SW 1271 (cell line): ENCODE measurements at regions not wholly inside any gene's neighbourhood (a gene's known extent, or its start where the extent isn't known, plus 50 kb on each side); places are given as distances from the start of the nearest gene placed in this dataset.
"Not testable (repeated sequence)": the region's sequence is repeated elsewhere in the genome, so short reads cannot be mapped to it uniquely, and the experiment has no call there.

Experiments
- DNase-seq, 2 experiments: peaks; one replicate each; lab custom pipeline; 2025; lab: John Stamatoyannopoulos, UW

- no peak for DNase-seq
Measured at GRCh38 chr10:32217216-32217615, 129.7 kb downstream of the EPC1 start.

- not testable (repeated sequence) for DNase-seq
Measured at GRCh38 chr10:32213838-32214237, 133.1 kb downstream of the EPC1 start.

DNA sequence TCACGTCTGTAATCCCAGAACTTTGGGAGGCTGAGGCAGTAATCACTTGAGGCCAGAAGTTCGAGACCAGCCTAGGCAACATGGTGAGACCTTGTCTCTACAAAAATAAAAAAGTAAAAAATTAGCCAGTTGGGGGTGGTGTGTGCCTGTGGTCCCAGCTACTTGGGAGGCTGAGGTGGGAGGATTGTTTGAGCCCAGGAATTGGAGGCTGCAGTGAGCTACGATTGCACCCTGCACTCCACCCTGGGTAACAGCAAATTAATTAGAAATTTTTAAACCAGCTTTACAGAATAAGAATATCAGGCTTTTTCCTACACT lies 136.0 kb downstream of the EPC1 start:
- DNase-seq, result no peak

DNA sequence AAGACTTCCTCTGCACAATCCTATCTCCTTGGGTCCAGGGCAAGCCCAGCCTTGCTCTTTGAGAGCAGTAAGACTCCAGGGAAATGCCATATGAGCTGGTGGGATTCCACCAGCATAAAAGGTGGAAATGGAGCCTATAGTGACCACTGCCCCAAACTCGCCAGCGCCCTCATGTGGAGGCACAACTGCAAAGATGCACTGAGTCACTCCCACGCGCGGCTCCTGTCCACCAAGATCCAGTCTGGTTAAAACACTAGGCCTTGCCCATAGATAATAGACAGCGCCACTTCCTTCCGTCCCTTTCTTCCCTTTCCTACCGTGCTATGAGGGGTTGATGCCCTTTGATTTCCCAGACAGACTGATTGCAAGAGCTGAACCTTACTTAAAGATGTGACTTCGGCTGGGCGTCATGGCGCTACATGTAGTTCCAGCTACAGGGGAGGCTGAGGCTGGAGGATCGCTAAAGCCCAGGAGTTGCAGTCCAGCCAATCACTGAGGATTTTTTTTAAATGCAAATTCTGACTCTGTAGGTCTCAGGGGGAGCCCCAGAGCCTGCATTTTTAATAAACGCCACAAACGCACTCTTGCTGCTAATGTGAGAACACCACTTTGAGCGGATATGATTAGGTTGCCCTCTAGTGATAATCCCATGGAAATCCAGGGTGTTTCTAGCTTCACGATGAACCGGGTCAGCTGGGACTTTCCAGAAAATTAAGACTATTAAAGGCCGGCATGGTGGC lies 136.5 kb downstream of the EPC1 start:
- peak in 1 of 2 experiments; percentile 57 for DNase-seq

DNA sequence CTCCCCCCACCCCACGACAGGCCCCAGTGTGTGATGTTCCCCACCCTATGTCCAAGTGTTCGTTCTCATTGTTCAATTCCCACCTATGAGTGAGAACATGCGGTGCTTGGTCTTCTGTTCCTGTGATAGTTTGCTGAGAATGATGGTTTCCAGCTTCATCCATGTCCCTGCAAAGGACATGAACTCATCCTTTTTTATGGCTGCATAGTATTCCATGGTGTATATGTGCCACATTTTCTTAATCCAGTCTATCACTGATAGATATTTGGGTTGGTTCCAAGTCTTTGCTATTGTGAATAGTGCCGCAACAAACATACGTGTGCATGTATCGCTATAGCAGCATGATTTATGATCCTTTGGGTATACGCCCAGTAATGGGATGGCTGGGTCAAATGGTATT lies 139.0 kb downstream of the EPC1 start:
- not testable (repeated sequence) for DNase-seq

- peak in 1 of 2 experiments; percentile 55 for DNase-seq
Measured at GRCh38 chr10:32207544-32207943, 139.4 kb downstream of the EPC1 start.

DNA sequence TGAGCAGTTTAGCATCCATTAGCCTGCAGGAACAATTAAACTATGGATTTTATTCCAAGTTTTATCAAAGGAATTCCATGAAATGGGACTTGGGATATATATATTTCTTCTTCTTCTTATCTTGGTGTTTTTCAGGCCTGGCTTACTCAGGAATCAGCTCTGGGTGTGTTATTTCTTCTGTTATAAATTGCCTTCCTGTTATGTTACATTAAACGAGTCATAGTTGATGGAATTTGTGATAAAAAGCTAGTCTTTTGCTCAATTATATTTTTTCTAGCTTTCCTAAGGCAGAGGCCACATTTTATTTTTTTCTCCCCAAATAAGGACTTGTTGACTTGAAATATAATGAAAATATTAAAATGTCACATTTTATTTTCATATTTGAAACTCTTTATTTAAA lies 141.3 kb downstream of the EPC1 start:
- DNase-seq, result no peak

DNA sequence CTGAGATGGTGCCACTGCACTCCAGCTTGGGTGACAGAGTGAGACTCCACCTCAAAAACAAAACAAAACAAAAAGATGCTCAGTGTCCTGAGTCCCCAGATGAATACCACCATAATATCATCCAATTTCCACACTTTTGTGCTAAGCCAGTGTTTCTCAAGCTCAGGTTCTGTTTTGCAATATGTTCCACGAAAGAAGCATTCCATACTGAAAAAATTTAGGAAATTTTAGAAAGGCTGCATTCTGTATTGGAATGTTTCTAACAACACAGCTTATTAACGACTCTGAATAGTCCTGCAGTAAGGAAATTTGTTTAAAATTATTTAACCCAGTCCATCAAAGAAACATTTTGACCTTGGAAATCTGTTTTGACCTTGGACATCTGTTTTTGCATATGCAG lies 142.4 kb downstream of the EPC1 start:
- no peak for DNase-seq

GRCh38 chr10:32199714-32200394 lies 143.6 kb upstream of the KIF5B start:
- no peak for DNase-seq

DNA sequence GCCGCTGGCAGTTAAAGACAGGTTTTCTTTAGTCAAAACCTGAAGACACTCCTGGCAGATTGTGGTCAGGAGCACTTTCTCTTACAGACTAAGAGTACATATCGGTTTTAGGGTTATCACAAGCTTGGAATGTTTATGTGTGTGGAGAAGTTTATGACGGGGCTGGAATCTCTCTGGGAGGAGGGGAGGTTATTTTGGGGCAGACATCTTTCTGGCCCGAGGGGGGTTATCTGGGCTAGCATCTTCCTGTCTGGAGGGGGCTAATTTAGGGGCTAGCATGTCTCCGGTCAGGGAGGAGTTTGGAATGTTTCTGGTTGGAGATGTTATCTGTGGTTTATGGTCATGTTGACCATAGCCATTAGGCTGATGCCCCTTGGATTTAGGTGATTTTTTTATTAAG lies 141.2 kb upstream of the KIF5B start:
- DNase-seq, result no peak

DNA sequence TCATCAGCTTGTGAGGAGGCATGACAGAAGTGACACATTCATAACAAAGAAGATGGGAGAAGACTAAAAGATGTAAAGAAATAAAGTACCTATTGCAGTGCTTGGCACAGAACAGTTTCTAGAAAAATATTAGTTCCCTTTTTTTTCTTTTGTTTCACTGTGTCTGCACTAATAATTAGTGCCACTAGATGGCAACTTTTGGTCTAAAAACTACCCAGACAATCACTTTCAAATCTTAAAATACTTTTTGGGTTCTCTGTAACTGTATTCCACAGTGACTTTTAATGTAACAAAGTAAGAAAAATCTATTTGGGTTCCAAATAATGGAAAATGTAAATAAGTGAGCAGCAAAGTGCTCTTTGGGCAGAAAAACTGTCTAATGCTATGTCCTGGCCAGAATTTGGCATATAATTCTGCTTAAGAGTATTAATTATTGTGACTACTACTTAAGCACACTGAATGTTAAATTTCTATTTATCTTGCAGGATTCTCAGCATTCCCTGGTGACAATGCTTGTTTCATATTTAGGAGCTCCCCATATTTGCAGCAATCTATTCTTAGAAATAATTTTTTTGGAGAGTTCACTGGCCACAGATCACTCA lies 134.8 kb upstream of the KIF5B start:
- DNase-seq, result peak in 1 of 2 experiments; percentile 46

DNA sequence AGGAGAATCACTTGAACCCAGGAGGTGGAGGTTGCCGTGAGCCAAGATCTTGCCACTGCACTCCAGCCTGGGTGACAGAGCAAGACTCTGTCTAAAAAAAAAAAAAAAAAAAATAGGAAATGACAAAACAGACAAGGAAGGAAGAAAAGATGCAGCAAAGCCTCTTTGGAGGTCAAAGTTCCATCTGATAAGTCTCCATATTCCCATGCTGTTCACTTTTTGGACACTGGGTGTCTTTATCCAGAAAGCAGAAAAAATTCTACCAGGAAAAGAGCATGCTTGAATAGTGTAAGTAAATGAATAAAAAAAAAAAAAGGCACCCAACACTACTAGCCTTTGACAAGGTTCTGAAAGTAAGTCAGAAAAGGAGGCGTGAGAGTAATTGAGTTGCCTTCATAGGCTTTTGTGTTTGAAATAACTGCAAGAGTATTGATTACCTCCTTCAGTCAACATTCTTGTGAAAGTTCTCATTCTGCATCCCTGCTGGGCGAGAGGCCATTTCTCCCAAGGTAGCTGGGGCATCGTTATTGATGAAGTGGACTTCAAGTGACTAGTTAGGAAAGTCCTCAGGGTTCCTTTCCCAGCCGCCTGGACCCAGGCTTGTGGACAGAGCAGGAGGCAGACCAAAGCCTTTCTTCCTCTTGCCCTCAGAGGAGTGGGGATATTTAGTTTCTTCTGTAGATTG lies 133.3 kb upstream of the KIF5B start:
- peak; percentile 5 to 23 for DNase-seq

DNA sequence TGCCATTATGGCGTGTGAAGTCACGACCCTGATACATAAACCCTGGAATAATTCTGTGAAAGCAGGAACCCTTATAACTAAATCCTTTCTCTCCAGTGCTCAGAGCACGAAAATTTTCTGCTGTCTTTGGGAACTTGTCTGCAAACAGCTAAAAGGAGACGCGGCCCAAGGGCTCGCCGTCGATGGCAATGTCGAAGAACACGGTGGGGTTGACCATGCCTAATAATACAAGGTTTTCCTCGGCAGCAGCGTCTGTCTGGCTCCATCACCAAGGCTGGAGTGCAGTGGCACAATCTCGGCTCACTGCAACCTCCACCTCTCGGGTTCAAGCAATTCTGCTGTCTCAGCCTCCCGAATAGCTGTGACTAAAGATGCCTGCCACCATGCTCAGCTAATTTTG lies 132.4 kb upstream of the KIF5B start:
- DNase-seq, result not testable (repeated sequence)

GRCh38 chr10:32187686-32188085 lies 131.5 kb upstream of the KIF5B start:
- no peak for DNase-seq

DNA sequence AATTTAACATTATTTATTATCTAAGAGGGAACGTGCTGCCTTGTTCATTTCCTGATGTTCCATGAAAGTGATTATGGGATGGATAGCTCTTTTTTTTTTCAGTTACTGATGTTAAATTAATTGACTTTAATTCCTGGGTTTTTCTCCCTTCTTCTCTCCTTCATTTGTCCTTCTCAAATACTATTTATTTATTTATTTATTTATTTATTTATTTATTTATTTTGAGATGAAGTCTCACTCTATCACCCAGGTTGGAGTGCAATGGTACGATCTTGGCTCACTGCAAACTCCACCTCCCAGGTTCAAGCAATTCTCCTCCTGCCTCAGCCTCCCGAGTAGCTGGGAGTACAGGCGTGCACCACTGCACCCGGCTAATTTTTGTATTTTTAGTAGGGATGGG lies 127.4 kb upstream of the KIF5B start:
- DNase-seq, result not testable (repeated sequence)

DNA sequence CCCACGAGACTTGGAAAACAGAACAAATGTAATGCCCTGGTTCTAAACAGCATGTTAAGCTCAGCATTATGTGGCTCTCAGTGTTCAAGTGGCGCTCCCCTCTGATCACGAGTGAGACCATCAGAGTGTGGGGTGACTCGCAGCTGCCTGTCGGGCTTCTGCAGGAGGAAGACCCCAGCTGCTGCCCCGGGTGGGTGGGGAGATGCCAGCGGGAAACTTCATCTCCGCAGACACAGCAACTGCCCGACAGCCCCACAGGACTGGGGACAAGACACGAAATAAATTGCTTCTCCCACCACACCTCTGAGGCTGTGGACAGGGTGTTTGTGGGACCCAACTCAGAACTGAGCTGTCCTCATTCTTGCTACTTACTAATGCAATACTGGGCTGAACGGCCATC lies 126.3 kb upstream of the KIF5B start:
- DNase-seq, result no peak

DNA sequence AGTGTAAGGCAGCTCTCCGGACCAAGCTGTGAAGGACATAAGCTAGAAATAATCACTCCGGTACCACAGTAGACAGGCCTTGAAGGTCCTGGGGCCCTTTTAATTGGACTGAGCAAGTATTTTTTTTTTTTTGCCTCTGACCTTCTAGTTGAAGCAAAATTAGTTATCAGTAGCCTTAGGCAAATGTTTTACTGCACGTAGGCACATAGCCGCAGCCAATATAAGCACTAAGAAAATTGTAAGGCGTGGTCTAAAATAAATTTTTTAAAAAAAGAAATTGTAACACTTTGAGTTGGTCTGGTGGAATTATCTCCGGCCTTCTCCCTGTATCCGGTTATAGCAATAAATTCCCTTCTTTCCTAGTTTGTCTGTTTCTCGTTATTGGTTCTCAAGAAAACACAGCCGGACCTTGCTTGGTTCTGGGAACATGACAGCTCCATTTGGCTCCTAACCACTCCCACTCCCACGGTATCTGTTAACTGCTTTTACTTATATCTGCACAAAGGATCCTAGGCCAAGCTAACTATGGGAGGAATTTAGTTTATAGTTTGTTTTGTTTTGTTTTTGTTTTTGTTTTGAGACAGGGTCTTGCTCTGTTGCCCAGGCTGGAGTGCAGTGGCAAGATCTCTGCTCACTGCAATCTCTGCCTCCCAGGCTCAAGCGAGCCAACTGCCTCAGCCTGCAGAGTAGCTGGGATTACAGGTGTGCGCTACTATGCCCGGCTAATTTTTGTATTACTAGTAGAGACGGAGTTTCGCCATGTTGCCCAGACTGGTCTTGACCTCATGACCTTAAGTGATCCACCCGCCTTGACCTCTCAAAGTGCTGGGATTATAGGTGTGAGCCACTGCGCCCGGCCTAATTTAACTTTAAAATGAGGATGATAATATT lies 124.4 kb upstream of the KIF5B start:
- no peak for DNase-seq

- no peak for DNase-seq
Measured at GRCh38 chr10:32179836-32180235, 123.6 kb upstream of the KIF5B start.

- DNase-seq, result not testable (repeated sequence)
Measured at GRCh38 chr10:32177594-32177993, 121.4 kb upstream of the KIF5B start.

GRCh38 chr10:32175629-32176028 lies 119.4 kb upstream of the KIF5B start:
- DNase-seq, result no peak

GRCh38 chr10:32174349-32174893 lies 118.2 kb upstream of the KIF5B start:
- no peak for DNase-seq
